D721Med (cell line): ENCODE measurements at regions not wholly inside any gene's neighbourhood (a gene's known extent, or its start where the extent isn't known, plus 50 kb on each side); places are given as distances from the start of the nearest gene placed in this dataset.
"Not testable (repeated sequence)": the region's sequence is repeated elsewhere in the genome, so short reads cannot be mapped to it uniquely, and the experiment has no call there.

Experiments
- DNase-seq: peaks from one replicate; pipeline ENCODE4 v3.0.0; 2011; ENCODE audit warnings: low spot score; ENCODE audit not compliant: insufficient read length
- FAIRE-seq: peaks from 2 replicates; lab custom pipeline; 2011; peaks lifted over from hg19 to GRCh38; lab: Jason Lieb, UNC
- CTCF ChIP-seq: IDR thresholded peaks from 2 replicates; pipeline ENCODE4 v1.5.1; 2012; ENCODE audit warnings: mild to moderate bottlenecking, control low read depth; ENCODE audit not compliant: insufficient read depth; ENCODE audit errors: missing control alignments

- FAIRE-seq = no peak
- DNase-seq = no peak
- TF ChIP-seq CTCF = no peak
Measured at GRCh38 chr12:87413784-87414183, 615.4 kb downstream of the C12orf50 start.

GRCh38 chr12:87406926-87407325 lies 622.3 kb downstream of the C12orf50 start:
- no peak for TF ChIP-seq CTCF
- FAIRE-seq = no peak
- no peak for DNase-seq

GRCh38 chr12:87405918-87406317 lies 623.3 kb downstream of the C12orf50 start:
- TF ChIP-seq CTCF = no peak
- DNase-seq (no peak), FAIRE-seq (no peak)

GRCh38 chr12:87394168-87394567 lies 635.0 kb downstream of the C12orf50 start:
- FAIRE-seq, DNase-seq: not testable (repeated sequence)

- DNase-seq (no peak), FAIRE-seq (no peak)
- TF ChIP-seq CTCF = no peak
Measured at GRCh38 chr12:87388376-87388775, 640.8 kb downstream of the C12orf50 start.

GRCh38 chr12:87385322-87385721 lies 643.9 kb downstream of the C12orf50 start:
- FAIRE-seq (no peak), DNase-seq (no peak)

GRCh38 chr12:87384226-87384625 lies 645.0 kb downstream of the C12orf50 start:
- no peak for FAIRE-seq
- no peak for TF ChIP-seq CTCF
- DNase-seq = no peak

More at GRCh38 chr12:87385322-87385721, 643.9 kb downstream of the C12orf50 start:
- TF ChIP-seq CTCF = no peak

- DNase-seq (no peak), FAIRE-seq (no peak)
- no peak for TF ChIP-seq CTCF
Measured at GRCh38 chr12:87383680-87384079, 645.5 kb downstream of the C12orf50 start.
